ENCODE measurements at regions not wholly inside any gene's neighbourhood (a gene's known extent, or its start where the extent isn't known, plus 50 kb on each side); places are given as distances from the start of the nearest gene placed in this dataset.

- no peak for TF ChIP-seq EZH2 (IDR thresholded peaks at IDR 0.05; ENCODE audit: insufficient read depth, poor library complexity, severe bottlenecking)
- TF ChIP-seq EZH2phosphoT487 (IDR thresholded peaks at IDR 0.05; ENCODE audit: insufficient read depth, low read depth): no peak
Measured at GRCh38 chr1:73472810-73473209, 725.2 kb downstream of the LRRIQ3 start.
